Activated CD4-positive, alpha-beta T cell treated with anti-CD3 and anti-CD28 coated beads for 36 hours (primary cell): ENCODE measurements at regions not wholly inside any gene's neighbourhood (a gene's known extent, or its start where the extent isn't known, plus 50 kb on each side); places are given as distances from the start of the nearest gene placed in this dataset.

ENCODE experiments used
- ATAC-seq: fragments of 200-7000 bp; cut with Tn5 transposase; one replicate; pipeline ENCODE4 v1.10.0; 2021; ENCODE audit warnings: mild to moderate bottlenecking, moderate library complexity
- CTCF ChIA-PET: fragments of 350-600 bp; sonication (Branson Sonifier 250); formaldehyde crosslinking; loops from one replicate; lab custom pipeline; 2021; ENCODE audit warnings: antibody characterized with exemption; lab: Charles Lee
- POLR2A ChIA-PET: fragments of 350-600 bp; sonication (Branson Sonifier 250); formaldehyde crosslinking; loops from one replicate; lab custom pipeline; 2021; ENCODE audit warnings: antibody characterized with exemption, inconsistent platforms; lab: Charles Lee
- DNase-seq: peaks from one replicate; pipeline ENCODE4 v3.0.0-alpha.2; 2020
- H3K27ac Mint-ChIP-seq: one replicate; pipeline ENCODE4 v1.8.0; 2021; ENCODE audit warnings: mixed read lengths
- H3K27me3 Mint-ChIP-seq: one replicate; pipeline ENCODE4 v1.8.0; 2021; ENCODE audit warnings: mixed read lengths
- H3K36me3 Mint-ChIP-seq: one replicate; pipeline ENCODE4 v1.8.0; 2021; ENCODE audit warnings: low read depth, mixed read lengths
- H3K4me1 Mint-ChIP-seq: one replicate; pipeline ENCODE4 v1.8.0; 2021; ENCODE audit warnings: mixed read lengths
- H3K4me3 Mint-ChIP-seq: one replicate; pipeline ENCODE4 v1.8.0; 2021; ENCODE audit warnings: mild to moderate bottlenecking, moderate library complexity, mixed read lengths
- H3K9me3 Mint-ChIP-seq: one replicate; pipeline ENCODE4 v1.8.0; 2021; ENCODE audit warnings: low read depth, mixed read lengths
- intact Hi-C, 2 experiments: fragments of 100-400 bp; cut with DNase I in 1 of 2; cut with micrococcal nuclease in 1 of 2; formaldehyde crosslinking; loops; one replicate each; pipeline versions ENCODE4 v1.14.2 to v1.15.1; 2022 to 2024; cut with DNase I, micrococcal nuclease

DNA sequence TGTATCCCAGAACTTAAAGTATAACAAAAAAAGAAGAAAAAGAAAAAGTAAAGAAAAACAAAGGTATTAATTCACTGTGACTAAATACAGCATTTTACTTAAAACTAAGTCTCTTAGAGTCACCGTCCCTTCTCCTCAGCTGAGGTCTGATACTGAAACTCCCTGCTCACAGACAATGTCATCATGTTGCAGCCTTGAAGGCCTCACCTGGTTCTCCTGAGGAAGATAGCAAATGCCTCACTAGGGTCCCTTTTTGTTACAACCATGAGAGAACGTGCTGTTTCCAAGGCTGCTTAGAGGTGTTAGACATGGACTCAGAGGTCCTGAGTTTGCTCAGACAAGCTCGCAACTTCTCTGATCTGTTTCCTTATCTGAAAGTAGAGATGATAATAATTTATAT lies 357.2 kb downstream of the MTRR start:
- POLR2A ChIA-PET = no interaction called here
- Mint-ChIP-seq H3K27me3 (no peaks in the 10 kb centered on the region), H3K4me1 (no peaks in the 10 kb centered on the region), H3K4me3 (no peak overlapping the region), H3K9me3 (peaks cover 6% of the 10 kb centered on the region), H3K27ac (no peak overlapping the region), H3K36me3 (no peaks in the 10 kb centered on the region)
- ATAC-seq (no peak), DNase-seq (no peak)
- intact Hi-C loops = no loop called here
- CTCF ChIA-PET = no interaction called here

DNA sequence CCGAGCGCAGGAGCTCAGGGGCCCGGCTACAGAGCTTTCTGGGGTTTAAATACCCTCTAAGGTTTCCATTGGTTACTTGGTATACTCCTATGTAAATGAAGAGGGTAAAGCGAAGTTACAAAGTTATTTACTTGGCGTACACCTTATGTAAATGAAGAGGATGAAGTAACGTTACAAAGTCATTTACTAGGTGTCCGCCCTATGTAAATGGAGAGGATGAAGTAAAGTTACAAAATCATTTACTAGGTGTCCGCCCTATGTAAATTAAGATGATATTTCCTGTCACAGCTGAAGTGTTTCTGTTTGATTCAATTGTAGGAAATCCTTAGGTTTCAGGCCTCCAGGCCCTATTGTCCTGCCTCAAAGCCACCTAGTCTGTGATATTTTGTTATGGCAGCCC lies 358.2 kb downstream of the MTRR start:
- POLR2A ChIA-PET = no interaction called here
- ATAC-seq (no peak), DNase-seq (no peak)
- CTCF ChIA-PET = no interaction called here
- Mint-ChIP-seq H3K9me3 (peaks cover 4% of the 10 kb centered on the region), H3K27me3 (no peaks in the 10 kb centered on the region), H3K36me3 (no peaks in the 10 kb centered on the region), H3K27ac (no peak overlapping the region), H3K4me1 (no peaks in the 10 kb centered on the region), H3K4me3 (no peak overlapping the region)
- intact Hi-C loops = no loop called here

DNA sequence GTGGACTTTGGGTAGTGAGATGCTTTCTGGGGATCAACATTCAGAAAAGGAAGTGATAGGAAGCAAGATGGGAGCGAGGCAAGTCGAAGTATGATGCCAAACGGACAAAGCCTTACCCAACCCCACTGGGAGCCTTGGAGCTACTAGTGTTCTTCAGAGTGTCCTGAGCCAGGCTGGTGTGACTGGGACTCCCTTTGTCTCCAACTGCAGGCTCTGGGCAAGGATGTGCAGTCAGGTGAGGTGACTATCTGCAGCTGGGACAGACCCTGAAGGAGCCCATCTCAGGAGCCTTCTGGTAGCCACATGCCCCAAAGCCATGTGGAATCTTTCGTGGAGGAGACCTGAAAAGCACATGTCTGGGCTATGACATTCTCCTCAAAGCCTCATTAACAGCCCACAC lies 360.6 kb downstream of the MTRR start:
- DNase-seq (no peak), ATAC-seq (no peak)
- ChIA-PET CTCF (interaction anchor here (0.7 kb wide), 1 partner anchor 1727 kb away, joined by 3 read pairs; no protein-coding TSS in a partner anchor), POLR2A (no interaction called here)
- intact Hi-C loops = no loop called here
- no peaks in the 10 kb centered on the region for H3K9me3 Mint-ChIP-seq
- no peaks in the 10 kb centered on the region for H3K36me3 Mint-ChIP-seq
- H3K27ac Mint-ChIP-seq = no peak overlapping the region
- H3K4me3 Mint-ChIP-seq = no peak overlapping the region
- H3K4me1 Mint-ChIP-seq = no peaks in the 10 kb centered on the region
- no peaks in the 10 kb centered on the region for H3K27me3 Mint-ChIP-seq

- intact Hi-C loops = no loop called here
- CTCF ChIA-PET = no interaction called here
- H3K27ac Mint-ChIP-seq = no peak overlapping the region
- no peaks in the 10 kb centered on the region for H3K4me1 Mint-ChIP-seq
- H3K27me3 Mint-ChIP-seq = no peaks in the 10 kb centered on the region
- H3K4me3 Mint-ChIP-seq = no peak overlapping the region
- H3K9me3 Mint-ChIP-seq = no peaks in the 10 kb centered on the region
- POLR2A ChIA-PET = no interaction called here
- DNase-seq (no peak), ATAC-seq (no peak)
- H3K36me3 Mint-ChIP-seq = no peaks in the 10 kb centered on the region
These were observed 361.9 kb downstream of the MTRR start for GRCh38 chr5:8230868-8231267.

- ATAC-seq = no peak
- no peaks in the 10 kb centered on the region for H3K36me3 Mint-ChIP-seq
- no peak for DNase-seq
- no peak overlapping the region for H3K4me3 Mint-ChIP-seq
- POLR2A ChIA-PET = no interaction called here
- no peaks in the 10 kb centered on the region for H3K27me3 Mint-ChIP-seq
- no peak overlapping the region for H3K27ac Mint-ChIP-seq
- intact Hi-C loops = no loop called here
- CTCF ChIA-PET = no interaction called here
- H3K4me1 Mint-ChIP-seq = no peaks in the 10 kb centered on the region
- H3K9me3 Mint-ChIP-seq = peaks cover 3% of the 10 kb centered on the region
These were observed 364.5 kb downstream of the MTRR start for GRCh38 chr5:8233479-8233878.

GRCh38 chr5:8234179-8234770 lies 365.3 kb downstream of the MTRR start:
- Mint-ChIP-seq H3K36me3 (no peaks in the 10 kb centered on the region), H3K27me3 (no peaks in the 10 kb centered on the region), H3K27ac (no peak overlapping the region), H3K9me3 (peaks cover 3% of the 10 kb centered on the region), H3K4me1 (no peaks in the 10 kb centered on the region), H3K4me3 (no peak overlapping the region)
- no peak for ATAC-seq
- intact Hi-C loops = no loop called here
- CTCF ChIA-PET = no interaction called here
- no peak for DNase-seq
- POLR2A ChIA-PET = no interaction called here

GRCh38 chr5:8238080-8238479 lies 369.1 kb downstream of the MTRR start:
- ChIA-PET CTCF (no interaction called here), POLR2A (no interaction called here)
- no peaks in the 10 kb centered on the region for H3K4me1 Mint-ChIP-seq
- no peak overlapping the region for H3K4me3 Mint-ChIP-seq
- no peaks in the 10 kb centered on the region for H3K36me3 Mint-ChIP-seq
- no peak overlapping the region for H3K27ac Mint-ChIP-seq
- DNase-seq (no peak), ATAC-seq (no peak)
- intact Hi-C loops = no loop called here
- H3K9me3 Mint-ChIP-seq = peaks cover 3% of the 10 kb centered on the region
- no peaks in the 10 kb centered on the region for H3K27me3 Mint-ChIP-seq

GRCh38 chr5:8239198-8239597 lies 370.2 kb downstream of the MTRR start:
- H3K4me3 Mint-ChIP-seq = no peak overlapping the region
- H3K4me1 Mint-ChIP-seq = no peaks in the 10 kb centered on the region
- no peak for ATAC-seq
- H3K27ac Mint-ChIP-seq = no peak overlapping the region
- H3K9me3 Mint-ChIP-seq = peaks cover 4% of the 10 kb centered on the region
- intact Hi-C loops = no loop called here
- ChIA-PET POLR2A (no interaction called here), CTCF (interaction anchor here (1.1 kb wide), 1 partner anchor 53 kb away, joined by 3 read pairs; no protein-coding TSS in a partner anchor)
- DNase-seq = no peak
- H3K27me3 Mint-ChIP-seq = no peaks in the 10 kb centered on the region
- H3K36me3 Mint-ChIP-seq = no peaks in the 10 kb centered on the region

DNA sequence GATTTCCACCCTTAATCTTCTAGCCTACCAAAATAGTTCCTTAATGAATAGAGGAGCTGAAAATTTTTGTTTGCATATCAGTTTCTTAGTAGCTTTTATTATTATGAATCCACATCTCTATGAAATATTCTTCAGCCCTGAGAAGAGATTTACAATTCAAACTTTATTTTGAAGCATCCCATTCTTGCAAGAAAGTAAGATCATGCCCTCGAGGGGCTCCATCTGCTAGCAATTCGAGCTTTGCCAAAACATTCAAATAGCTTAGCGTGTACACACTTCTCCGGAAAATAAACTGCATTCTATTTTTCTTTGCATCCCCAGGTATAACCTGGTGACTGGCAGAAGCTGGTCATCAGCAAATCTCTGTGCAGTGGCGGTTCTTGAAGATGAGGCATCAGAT lies 370.7 kb downstream of the MTRR start:
- Mint-ChIP-seq H3K4me1 (no peaks in the 10 kb centered on the region), H3K27ac (no peak overlapping the region), H3K27me3 (no peaks in the 10 kb centered on the region), H3K36me3 (no peaks in the 10 kb centered on the region), H3K4me3 (no peak overlapping the region), H3K9me3 (peaks cover 5% of the 10 kb centered on the region)
- ChIA-PET POLR2A (no interaction called here), CTCF (interaction anchor here (1.1 kb wide), 1 partner anchor 53 kb away, joined by 3 read pairs; no protein-coding TSS in a partner anchor)
- ATAC-seq = no peak
- intact Hi-C loops = no loop called here
- no peak for DNase-seq

- CTCF ChIA-PET = no interaction called here
- H3K9me3 Mint-ChIP-seq = peaks cover 5% of the 10 kb centered on the region
- ATAC-seq (no peak), DNase-seq (no peak)
- H3K4me3 Mint-ChIP-seq = no peak overlapping the region
- H3K27ac Mint-ChIP-seq = no peak overlapping the region
- intact Hi-C loops = no loop called here
- POLR2A ChIA-PET = no interaction called here
- H3K27me3 Mint-ChIP-seq = no peaks in the 10 kb centered on the region
- no peaks in the 10 kb centered on the region for H3K36me3 Mint-ChIP-seq
- H3K4me1 Mint-ChIP-seq = no peaks in the 10 kb centered on the region
These were observed 372.1 kb downstream of the MTRR start for GRCh38 chr5:8241076-8241475.

- ATAC-seq (no peak), DNase-seq (no peak)
- Mint-ChIP-seq H3K9me3 (peaks cover 2% of the 10 kb centered on the region), H3K27me3 (no peaks in the 10 kb centered on the region), H3K36me3 (no peaks in the 10 kb centered on the region), H3K27ac (no peak overlapping the region), H3K4me3 (no peak overlapping the region), H3K4me1 (no peaks in the 10 kb centered on the region)
- intact Hi-C loops = no loop called here
- ChIA-PET POLR2A (no interaction called here), CTCF (no interaction called here)
These were observed 372.6 kb downstream of the MTRR start for GRCh38 chr5:8241558-8241957.

- Mint-ChIP-seq H3K27me3 (no peaks in the 10 kb centered on the region), H3K4me1 (no peaks in the 10 kb centered on the region), H3K27ac (no peak overlapping the region), H3K36me3 (no peaks in the 10 kb centered on the region), H3K4me3 (no peak overlapping the region), H3K9me3 (peaks cover 2% of the 10 kb centered on the region)
- ATAC-seq (no peak), DNase-seq (no peak)
- intact Hi-C loops = no loop called here
- POLR2A ChIA-PET = no interaction called here
- CTCF ChIA-PET = interaction anchor here (0.7 kb wide), 1 partner anchor 733 kb away, joined by 3 read pairs; no protein-coding TSS in a partner anchor
These were observed 378.3 kb downstream of the MTRR start for GRCh38 chr5:8247049-8247899.
